NCI-H510A (cell line): ENCODE measurements at regions not wholly inside any gene's neighbourhood (a gene's known extent, or its start where the extent isn't known, plus 50 kb on each side); places are given as distances from the start of the nearest gene placed in this dataset.

Experiments used
- DNase-seq: peaks from one replicate; lab custom pipeline; 2025; lab: John Stamatoyannopoulos, UW

DNA sequence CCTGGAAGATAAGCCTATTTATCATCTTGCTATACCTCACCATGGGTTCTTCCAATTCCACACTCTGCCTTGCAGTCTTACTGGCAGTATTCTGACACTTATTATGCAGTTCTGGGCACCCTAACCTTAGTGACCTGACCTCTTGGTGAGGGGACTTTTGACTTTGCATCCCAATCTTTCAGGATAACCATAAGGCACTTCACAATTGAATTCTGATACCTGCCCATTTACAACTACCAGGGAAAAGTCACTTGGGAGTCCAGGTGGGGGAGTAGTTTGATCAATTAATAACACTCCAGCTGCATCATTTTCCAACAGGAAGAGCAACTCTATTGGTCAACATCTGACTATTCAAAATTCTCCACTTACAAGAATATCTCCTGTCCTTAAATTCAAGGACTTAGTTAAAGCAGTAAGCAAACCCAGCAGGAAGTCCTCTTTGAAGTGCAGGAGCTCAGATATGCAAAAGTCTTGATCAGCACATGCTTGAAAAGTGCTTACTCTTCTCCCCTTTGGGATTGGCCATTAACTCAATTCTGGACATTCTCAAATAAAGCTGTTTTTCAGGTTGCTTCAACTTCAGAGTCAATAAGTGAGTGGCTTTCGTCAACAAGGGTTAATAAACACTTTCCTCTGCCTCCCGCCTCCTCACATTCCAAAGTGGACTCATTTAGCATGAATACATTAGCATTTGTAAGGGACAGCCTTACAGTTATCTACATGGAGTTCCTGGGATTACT, 177.4 kb upstream of the NRIP1 start:
- no peak for DNase-seq

DNA sequence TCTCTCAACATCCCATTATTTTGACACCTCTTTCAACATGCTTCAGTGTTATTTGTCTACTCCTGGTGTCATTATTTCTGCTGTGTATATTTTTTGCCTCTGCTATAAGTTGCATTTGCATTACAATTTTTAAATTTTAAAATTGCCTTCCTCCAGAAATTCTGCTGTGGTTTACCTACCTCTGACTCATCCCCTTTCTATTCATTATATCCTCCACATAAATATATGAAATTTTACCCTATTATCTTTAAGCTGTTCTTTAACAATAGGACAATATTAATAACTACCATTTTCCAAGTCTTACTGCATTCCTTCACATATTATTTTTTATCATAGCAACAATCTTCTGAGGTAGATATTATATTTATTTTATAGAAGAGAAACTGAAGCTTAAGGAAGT, 178.1 kb upstream of the NRIP1 start:
- no peak for DNase-seq

DNA sequence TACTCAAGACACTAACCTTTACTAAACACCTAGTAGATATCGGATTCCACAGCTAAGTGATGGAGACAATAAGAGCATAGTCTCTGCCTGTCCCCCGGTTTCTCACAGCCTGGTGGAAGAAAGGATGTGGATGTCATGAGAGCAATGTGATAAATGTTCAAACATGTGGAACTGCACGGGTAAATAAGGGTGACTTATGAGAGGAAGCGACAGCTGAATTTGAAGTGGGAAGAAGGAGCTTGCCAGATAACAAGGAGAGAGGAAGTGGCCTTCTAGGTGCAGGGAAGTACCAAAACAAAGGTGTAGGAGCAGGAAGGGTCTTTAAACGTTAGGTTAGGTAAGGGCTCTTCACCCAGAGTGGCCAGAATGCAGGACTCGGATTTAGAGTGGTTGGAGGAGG, 178.6 kb upstream of the NRIP1 start:
- DNase-seq, result no peak

DNA sequence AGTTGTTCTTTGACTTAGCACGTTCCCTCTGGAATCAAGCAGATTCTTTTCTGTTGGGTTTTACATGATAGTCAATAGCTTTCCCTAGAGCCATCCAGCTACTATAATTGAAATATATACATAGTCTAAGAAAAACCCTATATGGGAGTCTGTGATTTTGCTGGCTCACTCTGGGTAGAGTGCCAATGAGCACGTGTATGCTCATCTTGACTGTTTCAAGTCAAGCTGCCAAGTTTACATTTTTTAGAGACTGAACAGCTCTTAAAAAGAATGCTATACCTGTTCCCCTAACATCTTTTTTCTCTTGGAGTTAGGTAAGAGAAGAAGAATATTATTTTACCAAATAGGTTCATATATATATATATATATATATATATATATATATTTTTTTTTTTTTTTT, 182.8 kb upstream of the NRIP1 start:
- no peak for DNase-seq

GRCh38 chr21:15249285-15249993, 184.6 kb upstream of the NRIP1 start:
- no peak for DNase-seq

- DNase-seq, result no peak
These were observed 185.6 kb upstream of the NRIP1 start for GRCh38 chr21:15250384-15250783.

DNA sequence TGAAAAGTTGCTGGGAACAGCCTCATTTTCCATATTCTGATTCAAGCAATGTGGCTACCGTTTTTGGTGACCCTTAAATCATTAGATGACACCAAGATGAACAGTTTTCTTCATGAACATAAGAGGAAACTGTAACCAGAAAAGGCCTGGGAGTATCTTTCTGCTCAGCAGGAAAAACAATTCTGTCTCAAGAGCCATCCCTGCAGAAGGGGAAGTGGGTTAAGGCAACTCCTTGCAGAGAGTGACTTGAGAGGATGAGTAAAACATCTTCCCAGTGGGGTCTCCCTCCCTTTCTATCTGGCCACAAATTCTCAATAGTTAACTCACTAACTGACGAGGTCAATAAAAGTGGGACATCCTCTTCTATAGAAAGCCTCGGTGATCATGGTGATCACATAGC, 187.6 kb upstream of the NRIP1 start:
- DNase-seq, result no peak

GRCh38 chr21:15254111-15254510, 189.3 kb upstream of the NRIP1 start:
- no peak for DNase-seq

GRCh38 chr21:15255261-15255660, 190.5 kb upstream of the NRIP1 start:
- DNase-seq, result no peak

DNA sequence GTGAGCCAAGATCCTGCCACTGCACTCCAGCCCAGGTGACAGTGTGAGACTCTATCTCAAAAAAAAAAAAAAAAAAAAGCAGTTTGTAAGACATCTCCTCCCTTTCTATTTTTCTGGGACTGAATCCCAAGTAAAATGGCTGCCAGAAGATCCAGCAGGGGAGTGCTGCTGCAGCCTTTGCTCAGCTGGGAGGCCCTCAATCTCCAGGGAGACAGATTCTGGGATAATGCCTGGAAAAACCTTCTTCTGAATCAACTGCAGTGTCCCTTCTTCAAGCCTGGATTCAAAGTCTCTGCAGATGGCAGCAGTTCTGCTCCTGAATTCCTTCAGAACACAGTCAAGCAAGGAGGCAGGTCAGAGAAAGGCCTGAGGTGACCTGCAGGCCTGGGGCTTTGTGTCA, 191.0 kb upstream of the NRIP1 start:
- DNase-seq, result no peak

DNA sequence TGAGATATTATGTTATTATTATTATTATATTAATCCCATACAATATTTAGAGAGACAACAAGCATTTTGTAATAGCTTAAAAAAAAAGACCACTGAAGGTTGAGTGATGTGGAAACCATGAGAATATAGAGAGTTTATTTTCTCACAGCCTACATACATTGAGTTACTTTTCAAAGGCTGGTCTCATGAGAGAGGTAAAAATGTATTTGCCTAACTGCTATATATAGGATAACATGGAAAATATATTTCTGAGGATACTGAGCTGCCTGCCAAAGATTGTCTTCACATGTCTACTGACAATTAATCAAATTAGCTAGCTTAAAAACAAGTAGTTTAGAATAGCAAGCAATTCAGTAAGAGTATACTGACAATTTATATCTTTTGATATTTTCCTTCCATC, 192.2 kb upstream of the NRIP1 start:
- no peak for DNase-seq

- no peak for DNase-seq
These were observed 192.8 kb upstream of the NRIP1 start for GRCh38 chr21:15257646-15258045.

GRCh38 chr21:15259824-15260223, 195.0 kb upstream of the NRIP1 start:
- DNase-seq, result no peak

DNA sequence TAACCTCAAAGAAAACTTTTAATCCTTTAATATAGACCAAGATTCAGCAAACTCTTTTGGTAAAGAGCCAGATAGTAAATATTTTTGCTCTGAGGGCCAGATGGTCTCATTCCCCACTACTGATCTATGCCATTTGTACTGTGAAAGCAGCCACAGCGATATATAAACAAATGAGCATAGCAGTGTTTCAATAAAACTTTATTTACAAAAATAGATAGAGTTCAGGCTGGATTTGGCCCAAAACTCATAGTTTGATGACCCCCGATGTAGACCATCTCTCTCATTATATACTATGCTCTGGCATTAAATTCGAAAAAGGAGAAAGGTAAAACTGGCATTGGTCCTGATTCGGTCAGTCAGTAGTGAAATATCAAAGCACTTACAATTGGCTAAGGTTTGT, 195.8 kb upstream of the NRIP1 start:
- no peak for DNase-seq

GRCh38 chr21:15264084-15264665, 199.4 kb upstream of the NRIP1 start:
- no peak for DNase-seq

- DNase-seq, result no peak
These were observed 207.4 kb upstream of the NRIP1 start for GRCh38 chr21:15272171-15272570.

DNA sequence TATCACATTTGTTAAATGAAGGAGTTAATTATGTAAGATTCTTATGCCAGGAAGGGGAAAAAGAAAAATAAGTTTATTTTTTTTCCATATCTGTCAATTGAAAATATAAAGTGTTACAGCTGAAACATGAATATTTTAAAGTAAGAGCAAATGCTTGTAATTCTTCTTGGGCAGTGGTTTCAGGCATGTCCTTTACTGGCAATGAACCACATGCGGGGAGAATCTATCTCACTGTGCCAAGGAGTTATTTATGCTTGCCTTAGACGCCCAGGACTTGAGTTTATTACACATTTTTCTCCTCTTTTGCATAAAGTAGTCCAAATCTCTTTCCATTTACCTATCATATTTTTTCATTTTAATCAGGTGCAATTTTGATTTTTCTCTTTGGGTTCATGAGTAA, 207.8 kb upstream of the NRIP1 start:
- no peak for DNase-seq

DNA sequence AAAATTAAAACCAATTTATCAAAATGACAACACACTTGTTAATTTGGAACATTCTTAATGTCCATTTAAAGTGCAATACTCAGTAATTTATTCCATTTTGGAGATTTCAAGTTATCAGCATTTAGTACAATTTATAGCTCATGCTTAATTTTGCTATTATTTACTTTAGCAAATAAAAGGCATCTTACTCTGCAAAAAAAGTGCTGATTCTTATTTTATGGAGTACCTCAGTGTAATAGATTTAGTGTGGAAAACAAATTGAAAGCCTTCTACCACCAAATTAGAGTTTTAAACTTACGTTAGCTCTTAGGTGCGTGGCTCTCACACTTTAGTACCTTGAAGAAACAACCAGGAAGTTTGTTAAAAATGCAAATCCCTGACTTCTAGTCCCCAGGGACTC, 208.4 kb upstream of the NRIP1 start:
- DNase-seq, result no peak

- no peak for DNase-seq
These were observed 210.1 kb upstream of the NRIP1 start for GRCh38 chr21:15274701-15275485.

DNA sequence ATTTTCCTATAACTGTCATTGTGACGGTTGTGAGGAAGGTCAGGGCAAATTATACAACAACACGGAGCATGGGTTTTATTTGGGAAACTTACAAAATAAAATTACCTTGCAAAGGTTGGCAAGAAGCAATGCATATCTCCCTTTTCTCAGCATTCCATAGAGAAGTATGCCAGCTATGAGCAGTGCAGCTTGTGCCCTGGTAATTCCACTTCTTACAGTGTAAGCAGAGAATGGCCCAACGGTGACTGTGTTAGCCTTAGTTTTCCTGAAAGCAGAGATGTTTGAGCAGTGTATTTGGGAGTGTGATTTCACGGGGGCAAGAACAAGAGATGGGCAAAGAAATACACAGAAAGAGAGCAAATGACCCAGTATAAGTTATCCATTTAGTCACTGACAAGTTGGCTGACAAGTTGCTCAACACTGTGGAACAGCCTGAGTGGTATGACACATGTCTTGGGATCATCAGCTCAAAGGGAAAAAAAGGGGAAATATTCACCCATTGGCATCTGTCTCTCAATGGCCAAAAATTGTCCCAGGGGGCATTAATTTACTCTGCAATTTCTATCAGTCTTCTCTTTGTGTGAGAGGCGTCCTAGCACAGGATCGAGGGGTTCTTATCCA, 210.9 kb upstream of the NRIP1 start:
- DNase-seq, result no peak

GRCh38 chr21:15276243-15276642, 211.4 kb upstream of the NRIP1 start:
- no peak for DNase-seq

DNA sequence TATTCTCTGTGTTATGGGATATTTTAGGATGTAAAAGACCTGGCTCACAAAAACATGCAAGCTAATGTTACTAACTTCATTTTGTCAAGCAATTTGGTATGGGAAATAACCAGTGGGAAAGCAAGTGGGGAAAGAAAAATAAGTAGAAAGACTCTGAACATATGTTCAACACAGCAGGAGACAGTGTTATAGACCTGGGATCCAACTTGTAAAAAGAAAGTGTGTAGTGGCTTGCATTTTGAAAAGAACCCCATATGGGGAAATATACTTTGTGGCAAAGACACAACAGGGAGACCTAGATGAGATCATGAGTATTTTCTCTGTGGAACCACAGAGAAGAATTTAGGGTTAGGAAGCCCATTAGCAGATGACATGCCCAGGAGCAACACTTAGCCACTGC, 212.7 kb upstream of the NRIP1 start:
- DNase-seq, result no peak
